ENCODE measurements at regions not wholly inside any gene's neighbourhood (a gene's known extent, or its start where the extent isn't known, plus 50 kb on each side); places are given as distances from the start of the nearest gene placed in this dataset.

DNA sequence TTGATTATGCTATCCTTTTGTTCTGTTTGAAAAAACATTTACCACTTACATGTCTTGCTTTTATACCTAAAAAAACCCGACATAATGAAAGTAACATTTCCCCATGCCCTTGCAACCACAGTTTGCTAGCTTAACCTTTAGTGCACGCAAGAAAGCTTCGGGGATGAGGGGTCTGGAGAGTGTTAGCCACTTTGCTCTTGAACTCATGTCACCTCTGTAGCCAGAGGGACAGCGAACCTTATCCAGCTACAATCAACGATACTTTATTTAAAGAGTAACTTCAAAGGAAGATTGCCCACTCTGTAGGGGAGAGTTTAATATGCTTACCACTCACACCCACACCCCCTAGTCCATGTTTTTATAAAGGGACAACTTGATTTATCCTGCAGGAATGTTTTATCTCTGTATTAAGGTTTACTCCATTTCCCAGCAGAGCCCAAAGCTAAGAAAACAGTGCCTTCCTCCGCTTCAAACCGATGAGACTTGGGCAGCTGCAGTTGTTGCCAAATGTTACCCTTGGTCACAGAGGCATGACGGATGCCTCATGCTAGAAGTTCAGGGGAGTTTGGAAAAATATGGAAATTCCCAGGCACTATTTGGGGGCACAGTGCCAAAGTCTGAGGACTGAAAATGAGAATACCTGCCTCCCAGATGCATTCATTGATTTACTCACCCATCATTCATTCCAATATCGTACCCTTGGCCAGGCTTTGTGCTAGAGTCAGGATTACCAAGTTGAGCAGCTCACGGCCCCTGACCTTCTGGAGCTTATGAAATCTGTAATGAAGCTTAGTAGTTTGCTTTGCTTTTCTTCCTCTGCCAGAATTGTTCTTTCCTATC is 61.4 kb upstream of the VCAM1 start:
- Histone ChIP-seq H3K4me1 (ENCODE audit: insufficient read depth) (no peaks in the 10 kb centered on the region), H3F3A (replicated peaks; ENCODE audit: low read depth) (no peaks in the 10 kb centered on the region), H3K36me3 (ENCODE audit: insufficient read depth) (no peaks in the 10 kb centered on the region), H3K79me2 (replicated peaks; ENCODE audit: insufficient read depth) (no peaks in the 10 kb centered on the region), H3K27ac (ENCODE audit: low read depth) (no peak overlapping the region), H3K9me2 (ENCODE audit: insufficient read depth) (0 out of 2 replicates have a peak, but pooled peaks cover 4% of the 10 kb centered on the region), H3K4me2 (no peak overlapping the region), H3K4me3 (no peak overlapping the region), H2AFZ (peak overlapping the region; percentile 14; the same call in 1 of the 2 replicates), H4K20me1 (replicated peaks; ENCODE audit: insufficient read depth) (no peaks in the 10 kb centered on the region), H3K27me3 (ENCODE audit: insufficient read depth) (no peaks in the 10 kb centered on the region)
- no peaks in the 10 kb centered on the region for H3K36me3 Mint-ChIP-seq (ENCODE audit: low read depth)
- peaks cover 2% of the 10 kb centered on the region for H3K27me3 Mint-ChIP-seq (ENCODE audit: insufficient read depth, low read depth, poor library complexity)
- TF ChIP-seq, protein P1, sequence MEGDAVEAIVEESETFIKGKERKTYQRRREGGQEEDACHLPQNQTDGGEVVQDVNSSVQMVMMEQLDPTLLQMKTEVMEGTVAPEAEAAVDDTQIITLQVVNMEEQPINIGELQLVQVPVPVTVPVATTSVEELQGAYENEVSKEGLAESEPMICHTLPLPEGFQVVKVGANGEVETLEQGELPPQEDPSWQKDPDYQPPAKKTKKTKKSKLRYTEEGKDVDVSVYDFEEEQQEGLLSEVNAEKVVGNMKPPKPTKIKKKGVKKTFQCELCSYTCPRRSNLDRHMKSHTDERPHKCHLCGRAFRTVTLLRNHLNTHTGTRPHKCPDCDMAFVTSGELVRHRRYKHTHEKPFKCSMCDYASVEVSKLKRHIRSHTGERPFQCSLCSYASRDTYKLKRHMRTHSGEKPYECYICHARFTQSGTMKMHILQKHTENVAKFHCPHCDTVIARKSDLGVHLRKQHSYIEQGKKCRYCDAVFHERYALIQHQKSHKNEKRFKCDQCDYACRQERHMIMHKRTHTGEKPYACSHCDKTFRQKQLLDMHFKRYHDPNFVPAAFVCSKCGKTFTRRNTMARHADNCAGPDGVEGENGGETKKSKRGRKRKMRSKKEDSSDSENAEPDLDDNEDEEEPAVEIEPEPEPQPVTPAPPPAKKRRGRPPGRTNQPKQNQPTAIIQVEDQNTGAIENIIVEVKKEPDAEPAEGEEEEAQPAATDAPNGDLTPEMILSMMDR (conservative IDR thresholded peaks at IDR 0.05; ENCODE audit: low read depth in 2 of 2) = no peak
- ATAC-seq (no peak), DNase-seq (ENCODE audit: low spot score) (no peak)
- no peak overlapping the region for H3K4me3 Mint-ChIP-seq
- H3K4me1 Mint-ChIP-seq = no peaks in the 10 kb centered on the region
- no peak overlapping the region for H3K27ac Mint-ChIP-seq
- no peaks in the 10 kb centered on the region; the same call in 2 of the 3 replicates for H3K9me3 Mint-ChIP-seq

DNA sequence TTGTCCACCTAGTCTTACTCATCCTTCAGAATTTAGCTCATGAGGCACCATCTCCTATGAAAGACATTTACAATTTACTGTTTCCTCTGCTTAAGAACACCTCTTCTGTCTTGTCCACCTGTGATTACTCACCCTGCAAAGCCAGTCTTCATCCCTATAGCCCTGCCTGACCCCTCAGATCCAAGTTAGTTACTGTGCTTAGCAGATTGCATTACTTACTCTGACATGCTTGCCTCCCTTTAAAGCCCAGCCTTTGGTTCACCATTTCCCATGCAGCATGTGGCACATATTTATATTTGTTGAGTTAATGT is 60.9 kb upstream of the VCAM1 start:
- no peaks in the 10 kb centered on the region; the same call in 2 of the 3 replicates for H3K9me3 Mint-ChIP-seq
- TF ChIP-seq NANOG (IDR thresholded peaks at IDR 0.05; ENCODE audit: borderline replicate concordance) (no peak), ZNF331 (CRISPR knock-in tag; IDR thresholded peaks at IDR 0.05; ENCODE audit: low read depth) (no peak), POLR2AphosphoS5 (IDR thresholded peaks at IDR 0.05; ENCODE audit: low read depth) (no peak)
- TF ChIP-seq, protein P2, sequence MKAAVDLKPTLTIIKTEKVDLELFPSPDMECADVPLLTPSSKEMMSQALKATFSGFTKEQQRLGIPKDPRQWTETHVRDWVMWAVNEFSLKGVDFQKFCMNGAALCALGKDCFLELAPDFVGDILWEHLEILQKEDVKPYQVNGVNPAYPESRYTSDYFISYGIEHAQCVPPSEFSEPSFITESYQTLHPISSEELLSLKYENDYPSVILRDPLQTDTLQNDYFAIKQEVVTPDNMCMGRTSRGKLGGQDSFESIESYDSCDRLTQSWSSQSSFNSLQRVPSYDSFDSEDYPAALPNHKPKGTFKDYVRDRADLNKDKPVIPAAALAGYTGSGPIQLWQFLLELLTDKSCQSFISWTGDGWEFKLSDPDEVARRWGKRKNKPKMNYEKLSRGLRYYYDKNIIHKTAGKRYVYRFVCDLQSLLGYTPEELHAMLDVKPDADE (IDR thresholded peaks at IDR 0.05) = no peak
- TF ChIP-seq, protein P3, sequence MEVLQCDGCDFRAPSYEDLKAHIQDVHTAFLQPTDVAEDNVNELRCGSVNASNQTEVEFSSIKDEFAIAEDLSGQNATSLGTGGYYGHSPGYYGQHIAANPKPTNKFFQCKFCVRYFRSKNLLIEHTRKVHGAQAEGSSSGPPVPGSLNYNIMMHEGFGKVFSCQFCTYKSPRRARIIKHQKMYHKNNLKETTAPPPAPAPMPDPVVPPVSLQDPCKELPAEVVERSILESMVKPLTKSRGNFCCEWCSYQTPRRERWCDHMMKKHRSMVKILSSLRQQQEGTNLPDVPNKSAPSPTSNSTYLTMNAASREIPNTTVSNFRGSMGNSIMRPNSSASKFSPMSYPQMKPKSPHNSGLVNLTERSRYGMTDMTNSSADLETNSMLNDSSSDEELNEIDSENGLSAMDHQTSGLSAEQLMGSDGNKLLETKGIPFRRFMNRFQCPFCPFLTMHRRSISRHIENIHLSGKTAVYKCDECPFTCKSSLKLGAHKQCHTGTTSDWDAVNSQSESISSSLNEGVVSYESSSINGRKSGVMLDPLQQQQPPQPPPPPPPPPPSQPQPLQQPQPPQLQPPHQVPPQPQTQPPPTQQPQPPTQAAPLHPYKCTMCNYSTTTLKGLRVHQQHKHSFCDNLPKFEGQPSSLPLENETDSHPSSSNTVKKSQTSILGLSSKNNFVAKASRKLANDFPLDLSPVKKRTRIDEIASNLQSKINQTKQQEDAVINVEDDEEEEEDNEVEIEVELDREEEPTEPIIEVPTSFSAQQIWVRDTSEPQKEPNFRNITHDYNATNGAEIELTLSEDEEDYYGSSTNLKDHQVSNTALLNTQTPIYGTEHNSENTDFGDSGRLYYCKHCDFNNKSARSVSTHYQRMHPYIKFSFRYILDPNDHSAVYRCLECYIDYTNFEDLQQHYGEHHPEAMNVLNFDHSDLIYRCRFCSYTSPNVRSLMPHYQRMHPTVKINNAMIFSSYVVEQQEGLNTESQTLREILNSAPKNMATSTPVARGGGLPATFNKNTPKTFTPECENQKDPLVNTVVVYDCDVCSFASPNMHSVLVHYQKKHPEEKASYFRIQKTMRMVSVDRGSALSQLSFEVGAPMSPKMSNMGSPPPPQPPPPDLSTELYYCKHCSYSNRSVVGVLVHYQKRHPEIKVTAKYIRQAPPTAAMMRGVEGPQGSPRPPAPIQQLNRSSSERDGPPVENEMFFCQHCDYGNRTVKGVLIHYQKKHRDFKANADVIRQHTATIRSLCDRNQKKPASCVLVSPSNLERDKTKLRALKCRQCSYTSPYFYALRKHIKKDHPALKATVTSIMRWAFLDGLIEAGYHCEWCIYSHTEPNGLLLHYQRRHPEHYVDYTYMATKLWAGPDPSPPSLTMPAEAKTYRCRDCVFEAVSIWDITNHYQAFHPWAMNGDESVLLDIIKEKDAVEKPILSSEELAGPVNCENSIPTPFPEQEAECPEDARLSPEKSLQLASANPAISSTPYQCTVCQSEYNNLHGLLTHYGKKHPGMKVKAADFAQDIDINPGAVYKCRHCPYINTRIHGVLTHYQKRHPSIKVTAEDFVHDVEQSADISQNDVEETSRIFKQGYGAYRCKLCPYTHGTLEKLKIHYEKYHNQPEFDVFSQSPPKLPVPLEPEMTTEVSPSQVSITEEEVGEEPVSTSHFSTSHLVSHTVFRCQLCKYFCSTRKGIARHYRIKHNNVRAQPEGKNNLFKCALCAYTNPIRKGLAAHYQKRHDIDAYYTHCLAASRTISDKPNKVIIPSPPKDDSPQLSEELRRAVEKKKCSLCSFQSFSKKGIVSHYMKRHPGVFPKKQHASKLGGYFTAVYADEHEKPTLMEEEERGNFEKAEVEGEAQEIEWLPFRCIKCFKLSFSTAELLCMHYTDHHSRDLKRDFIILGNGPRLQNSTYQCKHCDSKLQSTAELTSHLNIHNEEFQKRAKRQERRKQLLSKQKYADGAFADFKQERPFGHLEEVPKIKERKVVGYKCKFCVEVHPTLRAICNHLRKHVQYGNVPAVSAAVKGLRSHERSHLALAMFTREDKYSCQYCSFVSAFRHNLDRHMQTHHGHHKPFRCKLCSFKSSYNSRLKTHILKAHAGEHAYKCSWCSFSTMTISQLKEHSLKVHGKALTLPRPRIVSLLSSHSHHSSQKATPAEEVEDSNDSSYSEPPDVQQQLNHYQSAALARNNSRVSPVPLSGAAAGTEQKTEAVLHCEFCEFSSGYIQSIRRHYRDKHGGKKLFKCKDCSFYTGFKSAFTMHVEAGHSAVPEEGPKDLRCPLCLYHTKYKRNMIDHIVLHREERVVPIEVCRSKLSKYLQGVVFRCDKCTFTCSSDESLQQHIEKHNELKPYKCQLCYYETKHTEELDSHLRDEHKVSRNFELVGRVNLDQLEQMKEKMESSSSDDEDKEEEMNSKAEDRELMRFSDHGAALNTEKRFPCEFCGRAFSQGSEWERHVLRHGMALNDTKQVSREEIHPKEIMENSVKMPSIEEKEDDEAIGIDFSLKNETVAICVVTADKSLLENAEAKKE (CRISPR knock-in tag; IDR thresholded peaks at IDR 0.05) = no peak
- peak overlapping the region; percentile 14; the same call in 1 of the 2 replicates for H2AFZ ChIP-seq
- H3F3A ChIP-seq (replicated peaks; ENCODE audit: low read depth) = no peaks in the 10 kb centered on the region
- H4K20me1 ChIP-seq (replicated peaks; ENCODE audit: insufficient read depth) = no peaks in the 10 kb centered on the region
- H3K4me3 Mint-ChIP-seq = no peak overlapping the region
- H3K36me3 ChIP-seq (ENCODE audit: insufficient read depth) = no peaks in the 10 kb centered on the region
- H3K36me3 Mint-ChIP-seq (ENCODE audit: low read depth) = no peaks in the 10 kb centered on the region
- no peak overlapping the region for H3K27ac ChIP-seq (ENCODE audit: low read depth)
- no peak overlapping the region for H3K4me2 ChIP-seq
- H3K4me1 ChIP-seq (ENCODE audit: insufficient read depth) = no peaks in the 10 kb centered on the region
- ATAC-seq (no peak), DNase-seq (ENCODE audit: low spot score) (no peak)
- H3K27me3 ChIP-seq (ENCODE audit: insufficient read depth) = no peaks in the 10 kb centered on the region
- H3K27me3 Mint-ChIP-seq (ENCODE audit: insufficient read depth, low read depth, poor library complexity) = peaks cover 2% of the 10 kb centered on the region
- no peak overlapping the region for H3K27ac Mint-ChIP-seq
- H3K9me2 ChIP-seq (ENCODE audit: insufficient read depth) = 0 out of 2 replicates have a peak, but pooled peaks cover 4% of the 10 kb centered on the region
- H3K4me1 Mint-ChIP-seq = no peaks in the 10 kb centered on the region
- no peak overlapping the region for H3K4me3 ChIP-seq
- H3K79me2 ChIP-seq (replicated peaks; ENCODE audit: insufficient read depth) = no peaks in the 10 kb centered on the region
